IMR-90 (cell line): ENCODE measurements at regions not wholly inside any gene's neighbourhood (a gene's known extent, or its start where the extent isn't known, plus 50 kb on each side); places are given as distances from the start of the nearest gene placed in this dataset.

Experiments
- ATAC-seq: fragments of 200-7000 bp; cut with Tn5 transposase; 2 replicates; pipeline ENCODE4 v1.9.1; 2020; ENCODE audit warnings: low read depth, mild to moderate bottlenecking, moderate library complexity
- BruUV-seq: library from RNA; stranded (reverse); fragments of 400-500 nt; replicated peaks from 2 replicates; lab custom pipeline; 2021; lab: Mats Ljungman, UMichigan
- CTCF ChIA-PET: fragments of 300-600 bp; formaldehyde crosslinking; extraction: SDS; loops from one replicate; lab custom pipeline; 2021; ENCODE audit warnings: antibody characterized with exemption; lab: Yijun Ruan, JAX
- POLR2A ChIA-PET: fragments of 300-600 bp; sonication (Branson Sonifier 250); formaldehyde crosslinking; loops from one replicate; lab custom pipeline; 2022; ENCODE audit warnings: antibody characterized with exemption; ENCODE audit not compliant: unreplicated experiment; lab: Charles Lee
- DNase-seq: peaks from one replicate; pipeline ENCODE4 v3.0.0; 2013
- H2AFZ ChIP-seq: replicated peaks from 2 replicates; pipeline ENCODE3; 2013; ENCODE audit warnings: low read length, mild to moderate bottlenecking; ENCODE audit not compliant: poor library complexity
- H2AK5ac ChIP-seq: 2 replicates; pipeline ENCODE4 v1.6.1; 2013; ENCODE audit warnings: low read depth, low read length, inconsistent platforms
- H2AK9ac ChIP-seq: replicated peaks from 2 replicates; pipeline ENCODE3; 2013; ENCODE audit warnings: mild to moderate bottlenecking, low read depth, low read length, moderate library complexity; ENCODE audit not compliant: poor library complexity
- H2BK120ac ChIP-seq: 2 replicates; pipeline ENCODE4 v1.6.1; 2013; ENCODE audit warnings: low read depth, low read length, inconsistent platforms
- H2BK15ac ChIP-seq: 3 replicates; pipeline ENCODE4 v1.6.1; 2013; ENCODE audit warnings: low read depth, low read length, inconsistent platforms
- H2BK20ac ChIP-seq: 2 replicates; pipeline ENCODE4 v1.6.1; 2013; ENCODE audit warnings: low read depth, mild to moderate bottlenecking, inconsistent platforms, low read length, moderate library complexity
- H2BK5ac ChIP-seq: 2 replicates; pipeline ENCODE4 v1.6.1; 2013; ENCODE audit warnings: mild to moderate bottlenecking, low read depth, low read length, inconsistent platforms; ENCODE audit not compliant: poor library complexity, severe bottlenecking
- H3K14ac ChIP-seq: replicated peaks from 2 replicates; pipeline ENCODE4 v1.6.1; 2013; ENCODE audit warnings: low read depth, low read length, inconsistent platforms
- H3K18ac ChIP-seq: 2 replicates; pipeline ENCODE4 v1.6.1; 2013; ENCODE audit warnings: low read depth, low read length, control low read depth
- H3K23ac ChIP-seq: 2 replicates; pipeline ENCODE4 v1.6.1; 2013; ENCODE audit warnings: low read depth, low read length, inconsistent platforms
- H3K27ac ChIP-seq: 2 replicates; pipeline ENCODE4 v1.5.1; 2013; ENCODE audit warnings: mild to moderate bottlenecking, control low read depth, low read length; ENCODE audit not compliant: insufficient read depth
- H3K27me3 ChIP-seq: 2 replicates; pipeline ENCODE4 v1.6.1; 2013; ENCODE audit warnings: low read length; ENCODE audit not compliant: control insufficient read depth, insufficient read depth
- H3K36me3 ChIP-seq: 2 replicates; pipeline ENCODE4 v1.6.1; 2013; ENCODE audit warnings: low read length, mixed read lengths; ENCODE audit not compliant: control insufficient read depth, insufficient read depth
- H3K4ac ChIP-seq: 2 replicates; pipeline ENCODE4 v1.6.1; 2013; ENCODE audit warnings: low read depth, low read length, inconsistent platforms
- H3K4me1 ChIP-seq: 2 replicates; pipeline ENCODE4 v1.6.1; 2013; ENCODE audit warnings: low read length, mixed read lengths; ENCODE audit not compliant: control insufficient read depth, insufficient read depth
- H3K4me2 ChIP-seq: 2 replicates; pipeline ENCODE4 v1.6.1; 2013; ENCODE audit warnings: low read depth, mild to moderate bottlenecking, control low read depth, low read length, moderate library complexity
- H3K4me3 ChIP-seq: 2 replicates; pipeline ENCODE4 v1.5.1; 2013; ENCODE audit warnings: low read depth, mild to moderate bottlenecking, control low read depth, low read length, moderate library complexity; ENCODE audit not compliant: insufficient read depth
- H3K56ac ChIP-seq: 2 replicates; pipeline ENCODE4 v1.6.1; 2013; ENCODE audit warnings: low read length, inconsistent platforms; ENCODE audit not compliant: insufficient read depth; ENCODE audit errors: extremely low read depth
- H3K79me1 ChIP-seq, 2 experiments: 2 replicates each; pipeline ENCODE4 v1.6.1; 2013; ENCODE audit warnings: low read length in 2 of 2, inconsistent platforms in 1 of 2, low read depth in 1 of 2
- H3K9ac ChIP-seq: 2 replicates; pipeline ENCODE4 v1.6.1; 2013; ENCODE audit warnings: low read depth, low read length, control low read depth
- H3K9me1 ChIP-seq: 2 replicates; pipeline ENCODE4 v1.6.1; 2013; ENCODE audit warnings: low read length, inconsistent platforms; ENCODE audit not compliant: insufficient read depth
- H3K9me3 ChIP-seq: 2 replicates; pipeline ENCODE4 v1.6.1; 2013; ENCODE audit warnings: low read length; ENCODE audit not compliant: control insufficient read depth, insufficient read depth
- H4K20me1 ChIP-seq: 2 replicates; pipeline ENCODE4 v1.6.1; 2013; ENCODE audit warnings: low read length, inconsistent platforms; ENCODE audit not compliant: insufficient read depth
- H4K5ac ChIP-seq: 2 replicates; pipeline ENCODE4 v1.6.1; 2013; ENCODE audit warnings: mild to moderate bottlenecking, low read depth, low read length, control low read depth
- H4K8ac ChIP-seq, 2 experiments: 2 replicates each; pipeline ENCODE4 v1.6.1; 2013; ENCODE audit warnings: low read depth in 2 of 2, low read length in 2 of 2, control low read depth in 1 of 2, inconsistent platforms in 1 of 2
- H4K91ac ChIP-seq: 2 replicates; pipeline ENCODE4 v1.6.1; 2013; ENCODE audit warnings: low read depth, low read length, inconsistent platforms; ENCODE audit not compliant: insufficient read depth
- BHLHE40 ChIP-seq: fragments of 150-350 bp; IDR thresholded peaks from 2 replicates; pipeline ENCODE4 v1.6.1; 2016; ENCODE audit warnings: mild to moderate bottlenecking, low read depth, low read length
- CEBPB ChIP-seq: IDR thresholded peaks from 2 replicates; pipeline ENCODE4 v1.6.1; 2012; ENCODE audit warnings: low read depth, low read length, improper control_type of control experiment
- CHD1 ChIP-seq: IDR thresholded peaks from 2 replicates; pipeline ENCODE4 v1.6.1; 2012; ENCODE audit warnings: low read depth, low read length, improper control_type of control experiment
- ELK1 ChIP-seq: fragments of 150-350 bp; IDR thresholded peaks from 2 replicates; pipeline ENCODE4 v1.6.1; 2016; ENCODE audit warnings: low read depth, mild to moderate bottlenecking, low read length, moderate library complexity, borderline replicate concordance
- FOS ChIP-seq: fragments of 150-350 bp; IDR thresholded peaks from 2 replicates; pipeline ENCODE4 v1.6.1; 2016; ENCODE audit warnings: low read depth, low read length
- MAFK ChIP-seq: IDR thresholded peaks from 2 replicates; pipeline ENCODE4 v1.6.1; 2012; ENCODE audit warnings: low read depth, low read length, improper control_type of control experiment
- MAZ ChIP-seq: IDR thresholded peaks from 2 replicates; pipeline ENCODE4 v1.6.1; 2012; ENCODE audit warnings: low read depth, mild to moderate bottlenecking, low read length, improper control_type of control experiment, moderate library complexity, borderline replicate concordance
- MXI1 ChIP-seq: IDR thresholded peaks from 2 replicates; pipeline ENCODE4 v1.6.1; 2012; ENCODE audit warnings: low read depth, mild to moderate bottlenecking, low read length, moderate library complexity, borderline replicate concordance
- NFE2L2 ChIP-seq: fragments of 150-350 bp; IDR thresholded peaks from 2 replicates; pipeline ENCODE4 v1.6.1; 2016; ENCODE audit warnings: low read depth, mild to moderate bottlenecking, low read length
- POLR2A ChIP-seq: IDR thresholded peaks from 2 replicates; pipeline ENCODE4 v1.6.1; 2012; ENCODE audit warnings: mild to moderate bottlenecking, low read depth, low read length
- RAD21 ChIP-seq: IDR thresholded peaks from 2 replicates; pipeline ENCODE4 v1.6.1; 2012; ENCODE audit warnings: low read length, improper control_type of control experiment
- RCOR1 ChIP-seq: IDR thresholded peaks from 2 replicates; pipeline ENCODE4 v1.6.1; 2012; ENCODE audit warnings: mild to moderate bottlenecking, low read length, improper control_type of control experiment; ENCODE audit not compliant: insufficient replicate concordance
- RFX5 ChIP-seq: IDR thresholded peaks from 2 replicates; pipeline ENCODE4 v1.8.0; 2012; ENCODE audit warnings: low read depth, mild to moderate bottlenecking, low read length, moderate library complexity
- SMC3 ChIP-seq: fragments of 150-350 bp; IDR thresholded peaks from 2 replicates; pipeline ENCODE4 v1.6.1; 2016; ENCODE audit warnings: low read depth, mild to moderate bottlenecking, antibody characterized with exemption, low read length, moderate library complexity
- WGBS, 2 experiments: methylation state at CpG; one replicate each; pipeline versions ENCODE4 v1.1.5 to v1.1.7; 2013; ENCODE audit warnings: missing lambda C conversion rate in 2 of 2; ENCODE audit not compliant: insufficient read length in 1 of 2; ENCODE audit errors: extremely low coverage in 2 of 2; 5-methylcytosine and 5-hydroxymethylcytosine counted together
- dilution Hi-C: fragments of 300-500 bp; cut with HindIII; formaldehyde crosslinking; loops from one replicate; pipeline ENCODE4 v1.14.3; 2018; ENCODE audit warnings: low sequenced_read_pairs; ENCODE audit not compliant: unreplicated experiment
- in situ Hi-C: fragments of 300-500 bp; cut with MboI; formaldehyde crosslinking; loops from 3 replicates; pipeline ENCODE4 v1.14.3; 2019; ENCODE audit warnings: low sequenced_read_pairs, inconsistent platforms, mixed read lengths
- intact Hi-C: fragments of 100-400 bp; cut with micrococcal nuclease; formaldehyde crosslinking; loops from 2 replicates; pipeline ENCODE4 v1.10.0; 2022
- TF ChIP-seq, protein P1 (sequence below): fragments of 150-350 bp; IDR thresholded peaks from 2 replicates; pipeline ENCODE4 v1.6.1; 2017; ENCODE audit warnings: mild to moderate bottlenecking, antibody characterized with exemption, low read length, low read depth
- TF ChIP-seq, protein P2 (sequence below): conservative IDR thresholded peaks from 2 replicates; pipeline ENCODE4 v1.5.1; 2012; ENCODE audit warnings: mild to moderate bottlenecking, low read depth, low read length, improper control_type of control experiment

DNA sequence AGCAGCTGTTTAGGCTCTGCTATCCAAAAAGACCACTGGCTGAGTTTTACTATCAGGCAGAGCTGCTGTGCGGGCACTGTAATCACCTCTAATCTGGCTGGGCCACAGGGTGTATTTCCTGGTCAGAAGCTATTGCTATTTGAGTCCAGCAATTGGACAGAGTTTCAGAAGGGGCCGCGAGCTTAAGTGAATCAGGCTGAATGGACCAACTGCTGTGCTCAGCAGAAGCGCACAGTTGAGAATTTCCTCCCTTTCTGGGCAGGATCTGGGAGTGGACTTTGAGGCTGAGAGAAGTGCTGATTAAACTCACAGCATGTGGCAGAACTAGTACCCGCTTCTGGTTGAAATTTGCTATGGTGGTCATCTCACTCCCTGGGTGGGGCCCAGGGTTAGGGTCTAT is 251.8 kb downstream of the INSIG2 start:
- whole genome bisulfite sequencing, 2 experiments = 46% methylated on average over 4 of the region's 5 CpGs; no CpG with 5 or more reads in 1 of the 2 experiments
- ChIA-PET POLR2A (no interaction called here), CTCF (interaction anchor here (0.6 kb wide), 1 partner anchor 21 kb away, joined by 3 read pairs; no protein-coding TSS in a partner anchor)

More for the DNA sequence above, 251.8 kb downstream of the INSIG2 start:
- no peaks in the 10 kb centered on the region for H3K9me3 ChIP-seq
- intact Hi-C loops = no loop called here
- TF ChIP-seq, protein P1, sequence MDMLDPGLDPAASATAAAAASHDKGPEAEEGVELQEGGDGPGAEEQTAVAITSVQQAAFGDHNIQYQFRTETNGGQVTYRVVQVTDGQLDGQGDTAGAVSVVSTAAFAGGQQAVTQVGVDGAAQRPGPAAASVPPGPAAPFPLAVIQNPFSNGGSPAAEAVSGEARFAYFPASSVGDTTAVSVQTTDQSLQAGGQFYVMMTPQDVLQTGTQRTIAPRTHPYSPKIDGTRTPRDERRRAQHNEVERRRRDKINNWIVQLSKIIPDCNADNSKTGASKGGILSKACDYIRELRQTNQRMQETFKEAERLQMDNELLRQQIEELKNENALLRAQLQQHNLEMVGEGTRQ = no peak
- no peak for TF ChIP-seq CEBPB
- no peak for TF ChIP-seq ELK1
- TF ChIP-seq FOS = no peak
- no peak for TF ChIP-seq CHD1
- no peak for TF ChIP-seq RCOR1
- TF ChIP-seq, protein P2, sequence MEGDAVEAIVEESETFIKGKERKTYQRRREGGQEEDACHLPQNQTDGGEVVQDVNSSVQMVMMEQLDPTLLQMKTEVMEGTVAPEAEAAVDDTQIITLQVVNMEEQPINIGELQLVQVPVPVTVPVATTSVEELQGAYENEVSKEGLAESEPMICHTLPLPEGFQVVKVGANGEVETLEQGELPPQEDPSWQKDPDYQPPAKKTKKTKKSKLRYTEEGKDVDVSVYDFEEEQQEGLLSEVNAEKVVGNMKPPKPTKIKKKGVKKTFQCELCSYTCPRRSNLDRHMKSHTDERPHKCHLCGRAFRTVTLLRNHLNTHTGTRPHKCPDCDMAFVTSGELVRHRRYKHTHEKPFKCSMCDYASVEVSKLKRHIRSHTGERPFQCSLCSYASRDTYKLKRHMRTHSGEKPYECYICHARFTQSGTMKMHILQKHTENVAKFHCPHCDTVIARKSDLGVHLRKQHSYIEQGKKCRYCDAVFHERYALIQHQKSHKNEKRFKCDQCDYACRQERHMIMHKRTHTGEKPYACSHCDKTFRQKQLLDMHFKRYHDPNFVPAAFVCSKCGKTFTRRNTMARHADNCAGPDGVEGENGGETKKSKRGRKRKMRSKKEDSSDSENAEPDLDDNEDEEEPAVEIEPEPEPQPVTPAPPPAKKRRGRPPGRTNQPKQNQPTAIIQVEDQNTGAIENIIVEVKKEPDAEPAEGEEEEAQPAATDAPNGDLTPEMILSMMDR = no peak
- TF ChIP-seq SMC3 = no peak
- no peak for TF ChIP-seq NFE2L2
- no peak for TF ChIP-seq RAD21
- TF ChIP-seq POLR2A = no peak
- TF ChIP-seq RFX5 = no peak
- no peak for TF ChIP-seq MAZ
- no peak for TF ChIP-seq BHLHE40
- no peak for TF ChIP-seq MAFK
- no peak for TF ChIP-seq MXI1
- H3K9me1 ChIP-seq = no peaks in the 10 kb centered on the region
- no peaks in the 10 kb centered on the region for H3K4me1 ChIP-seq
- H2AK9ac ChIP-seq = no peak overlapping the region
- no peak overlapping the region for H3K4ac ChIP-seq
- no peak overlapping the region for H3K14ac ChIP-seq
- H3K27ac ChIP-seq = no peak overlapping the region
- H2AFZ ChIP-seq = no peak overlapping the region
- DNase-seq (no peak), ATAC-seq (no peak)
- in situ Hi-C loops = no loop called here
- no peak overlapping the region for H3K4me3 ChIP-seq
- no peaks in the 10 kb centered on the region for H4K20me1 ChIP-seq
- H3K9ac ChIP-seq = no peak overlapping the region
- dilution Hi-C loops = no loop called here
- no peaks in the 10 kb centered on the region for H3K27me3 ChIP-seq
- BruUV-seq = no TSS peak
- H2BK5ac ChIP-seq = no peak overlapping the region
- H2BK15ac ChIP-seq = no peak overlapping the region
- no peak overlapping the region for H2AK5ac ChIP-seq
- H3K79me1 ChIP-seq = no peaks in the 10 kb centered on the region
- H2BK20ac ChIP-seq = no peak overlapping the region
- no peak overlapping the region for H4K5ac ChIP-seq
- no peak overlapping the region for H4K91ac ChIP-seq
- H3K23ac ChIP-seq = no peak overlapping the region
- H2BK120ac ChIP-seq = no peak overlapping the region
- no peak overlapping the region for H3K4me2 ChIP-seq
- no peaks in the 10 kb centered on the region for H3K36me3 ChIP-seq
- no peak overlapping the region for H3K18ac ChIP-seq
- H3K56ac ChIP-seq = no peak overlapping the region
- no peak overlapping the region for H4K8ac ChIP-seq
